ENCODE measurements at regions not wholly inside any gene's neighbourhood (a gene's known extent, or its start where the extent isn't known, plus 50 kb on each side); places are given as distances from the start of the nearest gene placed in this dataset.
"Not testable (repeated sequence)": the region's sequence is repeated elsewhere in the genome, so short reads cannot be mapped to it uniquely, and the experiment has no call there.

- no peak for DNase-seq (ENCODE audit: low read depth in 2 of 2)
These were observed 145.6 kb upstream of the SEMA3C start for GRCh38 chr7:81064426-81064825.

GRCh38 chr7:81062755-81063154 is 143.9 kb upstream of the SEMA3C start:
- DNase-seq (ENCODE audit: low read depth in 2 of 2): no peak

GRCh38 chr7:81057469-81057868 is 138.6 kb upstream of the SEMA3C start:
- not testable (repeated sequence) for DNase-seq (ENCODE audit: low read depth in 2 of 2)

- no peak for DNase-seq (ENCODE audit: low read depth in 2 of 2)
These were observed 134.8 kb upstream of the SEMA3C start for GRCh38 chr7:81053623-81054022.

- no peak for DNase-seq (ENCODE audit: low read depth in 2 of 2)
These were observed 133.1 kb upstream of the SEMA3C start for GRCh38 chr7:81051811-81052413.

- DNase-seq (ENCODE audit: low read depth in 2 of 2): no peak
These were observed 126.7 kb upstream of the SEMA3C start for GRCh38 chr7:81045491-81046030.

GRCh38 chr7:81042646-81043045 is 123.8 kb upstream of the SEMA3C start:
- not testable (repeated sequence) for DNase-seq (ENCODE audit: low read depth in 2 of 2)

- no peak for DNase-seq (ENCODE audit: low read depth in 2 of 2)
These were observed 121.6 kb upstream of the SEMA3C start for GRCh38 chr7:81040496-81040895.

- no peak for DNase-seq (ENCODE audit: low read depth in 2 of 2)
These were observed 118.0 kb upstream of the SEMA3C start for GRCh38 chr7:81036871-81037270.

GRCh38 chr7:81036057-81036456 is 117.2 kb upstream of the SEMA3C start:
- no peak for DNase-seq (ENCODE audit: low read depth in 2 of 2)

- DNase-seq (ENCODE audit: low read depth in 2 of 2): no peak
These were observed 113.1 kb upstream of the SEMA3C start for GRCh38 chr7:81031996-81032395.

- DNase-seq (ENCODE audit: low read depth in 2 of 2): no peak
These were observed 112.4 kb upstream of the SEMA3C start for GRCh38 chr7:81031243-81031642.

GRCh38 chr7:81030472-81030871 is 111.6 kb upstream of the SEMA3C start:
- DNase-seq (ENCODE audit: low read depth in 2 of 2): no peak

GRCh38 chr7:81029511-81029910 is 110.7 kb upstream of the SEMA3C start:
- DNase-seq (ENCODE audit: low read depth in 2 of 2): no peak

GRCh38 chr7:81025360-81025759 is 106.5 kb upstream of the SEMA3C start:
- DNase-seq (ENCODE audit: low read depth in 2 of 2): no peak

- no peak for DNase-seq (ENCODE audit: low read depth in 2 of 2)
These were observed 96.1 kb upstream of the SEMA3C start for GRCh38 chr7:81014908-81015307.

- no peak for DNase-seq (ENCODE audit: low read depth in 2 of 2)
These were observed 95.4 kb upstream of the SEMA3C start for GRCh38 chr7:81014266-81014665.

GRCh38 chr7:81013083-81013817 is 94.4 kb upstream of the SEMA3C start:
- no peak for DNase-seq (ENCODE audit: low read depth in 2 of 2)

- DNase-seq (ENCODE audit: low read depth in 2 of 2): no peak
These were observed 90.0 kb upstream of the SEMA3C start for GRCh38 chr7:81008901-81009300.

GRCh38 chr7:81007051-81007450 is 88.2 kb upstream of the SEMA3C start:
- DNase-seq (ENCODE audit: low read depth in 2 of 2): no peak

GRCh38 chr7:81005254-81005653 is 86.4 kb upstream of the SEMA3C start:
- DNase-seq (ENCODE audit: low read depth in 2 of 2): no peak

GRCh38 chr7:81004098-81004497 is 85.2 kb upstream of the SEMA3C start:
- no peak for DNase-seq (ENCODE audit: low read depth in 2 of 2)

GRCh38 chr7:81003326-81003725 is 84.5 kb upstream of the SEMA3C start:
- no peak for DNase-seq (ENCODE audit: low read depth in 2 of 2)
